Heart left ventricle (tissue), 13 donors: ENCODE measurements at regions not wholly inside any gene's neighbourhood (a gene's known extent, or its start where the extent isn't known, plus 50 kb on each side); places are given as distances from the start of the nearest gene placed in this dataset.

Experiments
- CTCF ChIP-seq, 12 donors: fragments of 200-600 bp; sonication (generic) in 4 of 12; IDR thresholded peaks; one replicate each; pipeline versions ENCODE4 v1.5.0 to v1.8.0; 2018 to 2022; ENCODE audit warnings: antibody characterized with exemption in 12 of 12, mild to moderate bottlenecking in 5 of 12
- POLR2A ChIP-seq, 2 donors: fragments of 450-650 bp; IDR thresholded peaks; one replicate each; pipeline ENCODE4 v1.6.1; 2017; ENCODE audit warnings: antibody characterized with exemption in 2 of 2, mild to moderate bottlenecking in 2 of 2, moderate library complexity in 2 of 2
- donor health status: ischemic (EF 13 %, LVEDD 7.1; RV severe dilation, severe dysfunction).
- donor health status: DM: no; HTN: yes; CAD: no.
- donor health status: DM: no; HTN: no; CAD: no.
- donor health status: ischemic (EF 25% LVEDD 6.9; RV normal size, moderate dysfunction).
- donor health status: ischemic (EF 25% LVEDD 5.7; RV mildly dilated, moderate dysfunction).
- donor health status: ischemic (EF 35%, LVEDD 5.7; RV mildly dilated, moderate dysfunction).
- donor health status: nonischemic (EF 11% LVEDD 7.7; RV severe dilation, severe dysfunction).
- donor health status: DM: yes; HTN: yes; CAD: no.
- donor health status: PGD.
- donor health status: ischemic (EF 29% LVEDD 5.4; RV normal size, mild dysfunction).
- donor health status: nonischemic (EF 23%, LVEDD 6.1; RV moderate dilation, normal function).

GRCh38 chr11:105219670-105220069 is 80.1 kb upstream of the CARD18 start:
- TF ChIP-seq CTCF (IDR thresholded peaks at IDR 0.05) (no peak), POLR2A (IDR thresholded peaks at IDR 0.05) (no peak)
